ENCODE measurements at regions not wholly inside any gene's neighbourhood (a gene's known extent, or its start where the extent isn't known, plus 50 kb on each side); places are given as distances from the start of the nearest gene placed in this dataset.

DNA sequence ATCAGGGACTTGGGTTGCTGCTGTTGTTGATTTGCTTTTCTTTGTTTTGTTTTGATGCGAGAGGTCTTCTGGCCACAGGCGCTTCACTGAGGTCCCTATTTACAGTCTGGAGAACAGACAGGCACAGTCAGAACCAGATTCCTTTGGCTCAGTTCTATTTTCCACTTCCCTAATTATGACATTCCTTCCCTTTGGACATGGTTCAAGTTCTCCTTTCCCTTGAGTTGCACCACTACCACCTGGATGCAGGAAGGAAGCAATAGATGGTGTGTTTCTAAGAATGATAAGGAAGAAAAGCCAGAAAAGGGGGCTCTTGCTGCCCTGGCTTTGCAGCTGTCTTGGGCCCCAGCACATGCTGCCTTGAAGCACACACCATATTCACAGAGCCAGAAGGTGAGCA lies 160.6 kb downstream of the MAF start:
- TF ChIP-seq YY1 (IDR thresholded peaks at IDR 0.05; ENCODE audit: insufficient read depth, insufficient read length) (no peak), SUZ12 (IDR thresholded peaks at IDR 0.05; ENCODE audit: extremely low read depth, insufficient read depth, insufficient read length) (no peak)
